ENCODE measurements at regions not wholly inside any gene's neighbourhood (a gene's known extent, or its start where the extent isn't known, plus 50 kb on each side); places are given as distances from the start of the nearest gene placed in this dataset.
A peak's percentile ranks its signal among the peaks of the same experiment; 100 is the strongest.
"Not testable (repeated sequence)": the region's sequence is repeated elsewhere in the genome, so short reads cannot be mapped to it uniquely, and the experiment has no call there.

GRCh38 chr3:147471741-147472140, 62.6 kb downstream of the ZIC1 start:
- no peak for DNase-seq

- peak; percentile 11 for DNase-seq
Observed at GRCh38 chr3:147472846-147473245, 63.7 kb downstream of the ZIC1 start.

- no peak for DNase-seq
Observed at GRCh38 chr3:147483145-147483544, 74.0 kb downstream of the ZIC1 start.

GRCh38 chr3:147483578-147483977, 74.4 kb downstream of the ZIC1 start:
- DNase-seq = no peak

- DNase-seq = no peak
Observed at GRCh38 chr3:147493065-147493464, 83.9 kb downstream of the ZIC1 start.

GRCh38 chr3:147493666-147494065, 84.5 kb downstream of the ZIC1 start:
- no peak for DNase-seq

GRCh38 chr3:147497286-147497685, 88.1 kb downstream of the ZIC1 start:
- DNase-seq = no peak

GRCh38 chr3:147507638-147508286, 98.6 kb downstream of the ZIC1 start:
- no peak for DNase-seq

- no peak for DNase-seq
Observed at GRCh38 chr3:147509448-147509847, 100.3 kb downstream of the ZIC1 start.

GRCh38 chr3:147513785-147514184, 104.6 kb downstream of the ZIC1 start:
- no peak for DNase-seq

- no peak for DNase-seq
Observed at GRCh38 chr3:147514366-147515160, 105.4 kb downstream of the ZIC1 start.

- DNase-seq = no peak
Observed at GRCh38 chr3:147518465-147518864, 109.3 kb downstream of the ZIC1 start.

GRCh38 chr3:147521646-147522045, 112.5 kb downstream of the ZIC1 start:
- peak; percentile 68 for DNase-seq

- not testable (repeated sequence) for DNase-seq
Observed at GRCh38 chr3:147522780-147523179, 113.6 kb downstream of the ZIC1 start.

GRCh38 chr3:147529551-147529950, 120.4 kb downstream of the ZIC1 start:
- DNase-seq = no peak

- no peak for DNase-seq
Observed at GRCh38 chr3:147538034-147538433, 128.9 kb downstream of the ZIC1 start.

- DNase-seq = no peak
Observed at GRCh38 chr3:147540921-147541320, 131.8 kb downstream of the ZIC1 start.

GRCh38 chr3:147544290-147544689, 135.1 kb downstream of the ZIC1 start:
- DNase-seq = no peak

- DNase-seq = no peak
Observed at GRCh38 chr3:147551491-147551890, 142.3 kb downstream of the ZIC1 start.

- peak; percentile 1 for DNase-seq
Observed at GRCh38 chr3:147554332-147554731, 145.2 kb downstream of the ZIC1 start.

GRCh38 chr3:147572970-147573340, 163.8 kb downstream of the ZIC1 start:
- peak; percentile 11 for DNase-seq

GRCh38 chr3:147574621-147575020, 165.5 kb downstream of the ZIC1 start:
- DNase-seq = peak; percentile 5

GRCh38 chr3:147575391-147575790, 166.2 kb downstream of the ZIC1 start:
- no peak for DNase-seq

GRCh38 chr3:147582642-147583041, 173.5 kb downstream of the ZIC1 start:
- DNase-seq = no peak

GRCh38 chr3:147589016-147589415, 179.9 kb downstream of the ZIC1 start:
- DNase-seq = peak; percentile 68
